HEK293 (cell line): ENCODE measurements at regions not wholly inside any gene's neighbourhood (a gene's known extent, or its start where the extent isn't known, plus 50 kb on each side); places are given as distances from the start of the nearest gene placed in this dataset.

Experiments
- CTCF ChIA-PET: fragments of 350-600 bp; formaldehyde crosslinking; extraction: SDS; loops from one replicate; lab custom pipeline; 2021; ENCODE audit warnings: antibody characterized with exemption; lab: Yijun Ruan, JAX
- POLR2A ChIA-PET: fragments of 300-600 bp; formaldehyde crosslinking; extraction: SDS; loops from one replicate; lab custom pipeline; 2020; ENCODE audit warnings: antibody characterized with exemption, inconsistent platforms; lab: Yijun Ruan, JAX
- H3K27ac ChIP-seq: fragments of 200-500 bp; sonication (Bioruptor generic); 2 replicates; pipeline ENCODE4 v1.5.1; 2014; ENCODE audit warnings: low read depth, low read length, control low read depth, inconsistent platforms; ENCODE audit errors: extremely low read depth
- H3K36me3 ChIP-seq, 2 experiments: fragments of 200-500 bp in 1 of 2; sonication (Bioruptor generic) in 1 of 2; 1 replicate in 1 of 2; 2 replicates in 1 of 2; pipeline ENCODE4 v1.5.1; 2014 to 2017; ENCODE audit warnings: inconsistent platforms in 2 of 2, low read length in 2 of 2; ENCODE audit not compliant: control insufficient read depth in 2 of 2, insufficient read depth in 1 of 2
- H3K4me1 ChIP-seq: fragments of 200-500 bp; sonication (Bioruptor generic); 2 replicates; pipeline ENCODE4 v1.5.1; 2014; ENCODE audit warnings: mild to moderate bottlenecking, low read length, inconsistent platforms; ENCODE audit not compliant: control insufficient read depth, insufficient read depth
- H3K4me3 ChIP-seq: 2 replicates; pipeline ENCODE4 v1.5.1; 2011; ENCODE audit warnings: low read depth, mild to moderate bottlenecking, control low read depth, low read length, moderate library complexity
- H3K9me3 ChIP-seq: fragments of 200-500 bp; sonication (Bioruptor generic); 2 replicates; pipeline ENCODE4 v1.5.1; 2014; ENCODE audit warnings: low read depth, low read length, inconsistent platforms; ENCODE audit not compliant: control insufficient read depth, insufficient read depth
- FEZF1 ChIP-seq: fragments of 450-650 bp; formaldehyde crosslinking; IDR thresholded peaks from 2 replicates; pipeline ENCODE4 v1.5.1; 2016; ENCODE audit warnings: missing biosample characterization, missing genetic modification characterization
- HOXA7 ChIP-seq: sonication (generic); formaldehyde crosslinking; IDR thresholded peaks from 2 replicates; pipeline ENCODE4 v1.8.1; 2022; ENCODE audit warnings: missing genetic modification reagents, borderline replicate concordance
- PRDM6 ChIP-seq: fragments of 450-650 bp; formaldehyde crosslinking; IDR thresholded peaks from 2 replicates; pipeline ENCODE4 v1.5.1; 2017; ENCODE audit warnings: missing biosample characterization, missing genetic modification characterization
- SCRT1 ChIP-seq: fragments of 450-650 bp; formaldehyde crosslinking; IDR thresholded peaks from 2 replicates; pipeline ENCODE4 v1.5.1; 2016; ENCODE audit warnings: missing biosample characterization, missing genetic modification characterization, borderline replicate concordance
- SP2 ChIP-seq: fragments of 450-650 bp; formaldehyde crosslinking; IDR thresholded peaks from 2 replicates; pipeline ENCODE4 v1.5.1; 2016; ENCODE audit warnings: missing biosample characterization, missing genetic modification characterization
- WT1 ChIP-seq: fragments of 450-650 bp; formaldehyde crosslinking; IDR thresholded peaks from 2 replicates; pipeline ENCODE4 v1.5.1; 2016; ENCODE audit warnings: missing biosample characterization, missing genetic modification characterization
- ZBTB20 ChIP-seq: fragments of 450-650 bp; formaldehyde crosslinking; IDR thresholded peaks from 2 replicates; pipeline ENCODE4 v1.5.1; 2016; ENCODE audit warnings: missing biosample characterization, missing genetic modification characterization
- ZEB2 ChIP-seq: fragments of 450-650 bp; formaldehyde crosslinking; IDR thresholded peaks from 2 replicates; pipeline ENCODE4 v1.5.1; 2016; ENCODE audit warnings: missing biosample characterization, missing genetic modification characterization
- ZNF155 ChIP-seq: fragments of 450-650 bp; formaldehyde crosslinking; IDR thresholded peaks from 2 replicates; pipeline ENCODE4 v1.5.1; 2016; ENCODE audit warnings: missing biosample characterization, missing genetic modification characterization
- ZNF280D ChIP-seq: fragments of 450-650 bp; formaldehyde crosslinking; IDR thresholded peaks from 2 replicates; pipeline ENCODE4 v1.5.1; 2016; ENCODE audit warnings: missing biosample characterization, missing genetic modification characterization
- ZNF302 ChIP-seq: fragments of 450-650 bp; formaldehyde crosslinking; IDR thresholded peaks from 2 replicates; pipeline ENCODE4 v1.5.1; 2016; ENCODE audit warnings: missing biosample characterization, missing genetic modification characterization, low read depth
- ZNF335 ChIP-seq: fragments of 450-650 bp; formaldehyde crosslinking; conservative IDR thresholded peaks from 2 replicates; pipeline ENCODE4 v1.5.1; 2016; ENCODE audit warnings: missing biosample characterization, missing genetic modification characterization
- ZNF623 ChIP-seq: fragments of 450-650 bp; formaldehyde crosslinking; IDR thresholded peaks from 2 replicates; pipeline ENCODE4 v1.5.1; 2016; ENCODE audit warnings: missing biosample characterization, missing genetic modification characterization
- ZNF707 ChIP-seq: fragments of 450-650 bp; formaldehyde crosslinking; IDR thresholded peaks from 2 replicates; pipeline ENCODE4 v1.5.1; 2016; ENCODE audit warnings: missing biosample characterization, missing genetic modification characterization
- ZNF747 ChIP-seq: fragments of 450-650 bp; formaldehyde crosslinking; IDR thresholded peaks from 2 replicates; pipeline ENCODE4 v1.5.1; 2016; ENCODE audit warnings: missing biosample characterization, missing genetic modification characterization
- ZNF776 ChIP-seq: fragments of 450-650 bp; formaldehyde crosslinking; IDR thresholded peaks from 2 replicates; pipeline ENCODE4 v1.5.0; 2017; ENCODE audit warnings: missing biosample characterization, missing genetic modification characterization, borderline replicate concordance
- TF ChIP-seq, protein P1 (sequence below): fragments of 450-650 bp; formaldehyde crosslinking; IDR thresholded peaks from 2 replicates; pipeline ENCODE4 v1.5.1; 2017; ENCODE audit warnings: missing biosample characterization, missing genetic modification characterization
- TF ChIP-seq, protein P2 (sequence below): fragments of 450-650 bp; formaldehyde crosslinking; IDR thresholded peaks from 2 replicates; pipeline ENCODE4 v1.5.1; 2016; ENCODE audit warnings: missing biosample characterization, missing genetic modification characterization, borderline replicate concordance

- Histone ChIP-seq H3K4me1 (no peaks in the 10 kb centered on the region), H3K4me3 (no peak overlapping the region), H3K9me3 (no peaks in the 10 kb centered on the region), H3K36me3 (no peaks in the 10 kb centered on the region), H3K27ac (no peak overlapping the region)
- POLR2A ChIA-PET, result no interaction called here
- no peak for TF ChIP-seq WT1 (tag by site-specific recombination)
- TF ChIP-seq, protein P1, sequence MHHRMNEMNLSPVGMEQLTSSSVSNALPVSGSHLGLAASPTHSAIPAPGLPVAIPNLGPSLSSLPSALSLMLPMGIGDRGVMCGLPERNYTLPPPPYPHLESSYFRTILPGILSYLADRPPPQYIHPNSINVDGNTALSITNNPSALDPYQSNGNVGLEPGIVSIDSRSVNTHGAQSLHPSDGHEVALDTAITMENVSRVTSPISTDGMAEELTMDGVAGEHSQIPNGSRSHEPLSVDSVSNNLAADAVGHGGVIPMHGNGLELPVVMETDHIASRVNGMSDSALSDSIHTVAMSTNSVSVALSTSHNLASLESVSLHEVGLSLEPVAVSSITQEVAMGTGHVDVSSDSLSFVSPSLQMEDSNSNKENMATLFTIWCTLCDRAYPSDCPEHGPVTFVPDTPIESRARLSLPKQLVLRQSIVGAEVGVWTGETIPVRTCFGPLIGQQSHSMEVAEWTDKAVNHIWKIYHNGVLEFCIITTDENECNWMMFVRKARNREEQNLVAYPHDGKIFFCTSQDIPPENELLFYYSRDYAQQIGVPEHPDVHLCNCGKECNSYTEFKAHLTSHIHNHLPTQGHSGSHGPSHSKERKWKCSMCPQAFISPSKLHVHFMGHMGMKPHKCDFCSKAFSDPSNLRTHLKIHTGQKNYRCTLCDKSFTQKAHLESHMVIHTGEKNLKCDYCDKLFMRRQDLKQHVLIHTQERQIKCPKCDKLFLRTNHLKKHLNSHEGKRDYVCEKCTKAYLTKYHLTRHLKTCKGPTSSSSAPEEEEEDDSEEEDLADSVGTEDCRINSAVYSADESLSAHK, result no peak
- no peak for TF ChIP-seq ZNF707 (tag by site-specific recombination)
- TF ChIP-seq ZNF302 (tag by site-specific recombination), result no peak
- no peak for TF ChIP-seq ZNF280D (tag by site-specific recombination)
- TF ChIP-seq ZEB2 (tag by site-specific recombination), result no peak
- no peak for TF ChIP-seq ZNF155 (tag by site-specific recombination)
- no peak for TF ChIP-seq ZNF335 (tag by site-specific recombination)
- TF ChIP-seq ZNF776 (tag by site-specific recombination), result no peak
- no peak for TF ChIP-seq ZNF623 (tag by site-specific recombination)
- no peak for TF ChIP-seq HOXA7 (CRISPR knock-in tag)
- TF ChIP-seq SP2 (tag by site-specific recombination), result no peak
- no peak for TF ChIP-seq PRDM6 (tag by site-specific recombination)
- TF ChIP-seq SCRT1, result no peak
- TF ChIP-seq FEZF1 (tag by site-specific recombination), result no peak
- TF ChIP-seq, protein P2, sequence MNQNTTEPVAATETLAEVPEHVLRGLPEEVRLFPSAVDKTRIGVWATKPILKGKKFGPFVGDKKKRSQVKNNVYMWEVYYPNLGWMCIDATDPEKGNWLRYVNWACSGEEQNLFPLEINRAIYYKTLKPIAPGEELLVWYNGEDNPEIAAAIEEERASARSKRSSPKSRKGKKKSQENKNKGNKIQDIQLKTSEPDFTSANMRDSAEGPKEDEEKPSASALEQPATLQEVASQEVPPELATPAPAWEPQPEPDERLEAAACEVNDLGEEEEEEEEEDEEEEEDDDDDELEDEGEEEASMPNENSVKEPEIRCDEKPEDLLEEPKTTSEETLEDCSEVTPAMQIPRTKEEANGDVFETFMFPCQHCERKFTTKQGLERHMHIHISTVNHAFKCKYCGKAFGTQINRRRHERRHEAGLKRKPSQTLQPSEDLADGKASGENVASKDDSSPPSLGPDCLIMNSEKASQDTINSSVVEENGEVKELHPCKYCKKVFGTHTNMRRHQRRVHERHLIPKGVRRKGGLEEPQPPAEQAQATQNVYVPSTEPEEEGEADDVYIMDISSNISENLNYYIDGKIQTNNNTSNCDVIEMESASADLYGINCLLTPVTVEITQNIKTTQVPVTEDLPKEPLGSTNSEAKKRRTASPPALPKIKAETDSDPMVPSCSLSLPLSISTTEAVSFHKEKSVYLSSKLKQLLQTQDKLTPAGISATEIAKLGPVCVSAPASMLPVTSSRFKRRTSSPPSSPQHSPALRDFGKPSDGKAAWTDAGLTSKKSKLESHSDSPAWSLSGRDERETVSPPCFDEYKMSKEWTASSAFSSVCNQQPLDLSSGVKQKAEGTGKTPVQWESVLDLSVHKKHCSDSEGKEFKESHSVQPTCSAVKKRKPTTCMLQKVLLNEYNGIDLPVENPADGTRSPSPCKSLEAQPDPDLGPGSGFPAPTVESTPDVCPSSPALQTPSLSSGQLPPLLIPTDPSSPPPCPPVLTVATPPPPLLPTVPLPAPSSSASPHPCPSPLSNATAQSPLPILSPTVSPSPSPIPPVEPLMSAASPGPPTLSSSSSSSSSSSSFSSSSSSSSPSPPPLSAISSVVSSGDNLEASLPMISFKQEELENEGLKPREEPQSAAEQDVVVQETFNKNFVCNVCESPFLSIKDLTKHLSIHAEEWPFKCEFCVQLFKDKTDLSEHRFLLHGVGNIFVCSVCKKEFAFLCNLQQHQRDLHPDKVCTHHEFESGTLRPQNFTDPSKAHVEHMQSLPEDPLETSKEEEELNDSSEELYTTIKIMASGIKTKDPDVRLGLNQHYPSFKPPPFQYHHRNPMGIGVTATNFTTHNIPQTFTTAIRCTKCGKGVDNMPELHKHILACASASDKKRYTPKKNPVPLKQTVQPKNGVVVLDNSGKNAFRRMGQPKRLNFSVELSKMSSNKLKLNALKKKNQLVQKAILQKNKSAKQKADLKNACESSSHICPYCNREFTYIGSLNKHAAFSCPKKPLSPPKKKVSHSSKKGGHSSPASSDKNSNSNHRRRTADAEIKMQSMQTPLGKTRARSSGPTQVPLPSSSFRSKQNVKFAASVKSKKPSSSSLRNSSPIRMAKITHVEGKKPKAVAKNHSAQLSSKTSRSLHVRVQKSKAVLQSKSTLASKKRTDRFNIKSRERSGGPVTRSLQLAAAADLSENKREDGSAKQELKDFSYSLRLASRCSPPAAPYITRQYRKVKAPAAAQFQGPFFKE (tag by site-specific recombination), result no peak
- TF ChIP-seq ZNF747, result no peak
- no peak for TF ChIP-seq ZBTB20 (tag by site-specific recombination)
- CTCF ChIA-PET, result no interaction called here
These were observed 105.0 kb upstream of the MAMLD1 start for GRCh38 chrX:150258176-150258425.
